NCI-H2171 treated with DMSO at 0.1 percent for 48 hours (cell line): ENCODE measurements at regions not wholly inside any gene's neighbourhood (a gene's known extent, or its start where the extent isn't known, plus 50 kb on each side); places are given as distances from the start of the nearest gene placed in this dataset.
"Not testable (repeated sequence)": the region's sequence is repeated elsewhere in the genome, so short reads cannot be mapped to it uniquely, and the experiment has no call there.

ENCODE experiments used
- DNase-seq: peaks from one replicate; lab custom pipeline; 2025; lab: John Stamatoyannopoulos, UW

GRCh38 chr12:58009405-58010195, 68.2 kb downstream of the ATP23 start:
- no peak for DNase-seq

- DNase-seq, result no peak
Observed at GRCh38 chr12:58011676-58012075, 70.3 kb downstream of the ATP23 start.

GRCh38 chr12:58022379-58023020, 81.1 kb downstream of the ATP23 start:
- not testable (repeated sequence) for DNase-seq

GRCh38 chr12:58025431-58025830, 84.1 kb downstream of the ATP23 start:
- DNase-seq, result no peak

- DNase-seq, result no peak
Observed at GRCh38 chr12:58026426-58026825, 85.1 kb downstream of the ATP23 start.

- no peak for DNase-seq
Observed at GRCh38 chr12:58026897-58027891, 85.8 kb downstream of the ATP23 start.

GRCh38 chr12:58028294-58028693, 86.9 kb downstream of the ATP23 start:
- DNase-seq, result no peak

GRCh38 chr12:58029260-58029659, 87.9 kb downstream of the ATP23 start:
- no peak for DNase-seq

- no peak for DNase-seq
Observed at GRCh38 chr12:58030566-58031279, 89.4 kb downstream of the ATP23 start.

GRCh38 chr12:58032156-58032555, 90.8 kb downstream of the ATP23 start:
- no peak for DNase-seq

- no peak for DNase-seq
Observed at GRCh38 chr12:58033831-58034230, 92.5 kb downstream of the ATP23 start.

GRCh38 chr12:58034311-58034710, 92.9 kb downstream of the ATP23 start:
- no peak for DNase-seq

GRCh38 chr12:58034712-58035111, 93.3 kb downstream of the ATP23 start:
- DNase-seq, result no peak

- no peak for DNase-seq
Observed at GRCh38 chr12:58041441-58041840, 100.1 kb downstream of the ATP23 start.

GRCh38 chr12:58044966-58045365, 103.6 kb downstream of the ATP23 start:
- DNase-seq, result no peak

GRCh38 chr12:58046271-58046670, 104.9 kb downstream of the ATP23 start:
- DNase-seq, result no peak

- no peak for DNase-seq
Observed at GRCh38 chr12:58051378-58051777, 110.0 kb downstream of the ATP23 start.

- no peak for DNase-seq
Observed at GRCh38 chr12:58064666-58065065, 123.3 kb downstream of the ATP23 start.

- peak; percentile 35 for DNase-seq
Observed at GRCh38 chr12:58066296-58066695, 124.9 kb downstream of the ATP23 start.

GRCh38 chr12:58067610-58068387, 126.4 kb downstream of the ATP23 start:
- DNase-seq, result no peak

- DNase-seq, result peak; percentile 27
Observed at GRCh38 chr12:58068706-58069105, 127.3 kb downstream of the ATP23 start.
